Sigmoid colon (tissue), 6 donors: ENCODE measurements at regions not wholly inside any gene's neighbourhood (a gene's known extent, or its start where the extent isn't known, plus 50 kb on each side); places are given as distances from the start of the nearest gene placed in this dataset.

Experiments used
- DNase-seq: peaks from one replicate; pipeline ENCODE4 v3.0.0-alpha.2; 2019
- H3K27ac ChIP-seq, 4 donors: fragments of 200-600 bp; sonication (generic); one replicate each; pipeline ENCODE4 v1.5.1; 2016 to 2019; ENCODE audit warnings: mild to moderate bottlenecking in 1 of 4
- H3K27me3 ChIP-seq, 3 donors: fragments of 200-600 bp; sonication (generic); one replicate each; pipeline ENCODE4 v1.5.1; 2019; ENCODE audit warnings: mild to moderate bottlenecking in 1 of 3
- H3K36me3 ChIP-seq, 4 donors: fragments of 200-600 bp; sonication (generic); one replicate each; pipeline ENCODE4 v1.5.1; 2016 to 2019
- H3K4me1 ChIP-seq, 4 donors: fragments of 200-600 bp; sonication (generic); one replicate each; pipeline ENCODE4 v1.5.1; 2017 to 2019
- H3K4me3 ChIP-seq, 4 donors: fragments of 200-600 bp; sonication (generic); one replicate each; pipeline ENCODE4 v1.5.1; 2017 to 2019; ENCODE audit warnings: mild to moderate bottlenecking in 2 of 4, moderate library complexity in 1 of 4
- H3K9me3 ChIP-seq, 4 donors: fragments of 200-600 bp in 3 of 4; sonication (generic) in 3 of 4; one replicate each; pipeline versions ENCODE4 v1.5.1 to v1.6.1; 2013 to 2019
- EP300 ChIP-seq, 4 donors: sonication (generic); formaldehyde crosslinking; IDR thresholded peaks; one replicate each; pipeline ENCODE4 v1.6.1; 2017; ENCODE audit warnings: antibody characterized with exemption in 4 of 4
- POLR2A ChIP-seq, 2 donors: fragments of 450-650 bp; IDR thresholded peaks; one replicate each; pipeline ENCODE4 v1.6.1; 2016; ENCODE audit warnings: antibody characterized with exemption in 2 of 2, mild to moderate bottlenecking in 2 of 2, moderate library complexity in 2 of 2
- POLR2AphosphoS5 ChIP-seq, 4 donors: sonication (generic); formaldehyde crosslinking; IDR thresholded peaks; one replicate each; pipeline ENCODE4 v1.6.1; 2017; ENCODE audit warnings: antibody characterized with exemption in 4 of 4
- WGBS, 2 donors: extraction: QIAGEN DNeasy Blood & Tissue Kit; methylation state at CpG; one replicate each; pipeline ENCODE4 v1.1.7; 2013; 5-methylcytosine and 5-hydroxymethylcytosine counted together
- intact Hi-C: fragments of 100-400 bp; cut with DNase I; formaldehyde crosslinking; loops from one replicate; pipeline ENCODE4 v1.15.1; 2023
- TF ChIP-seq, protein P1 (sequence below), 4 experiments: fragments of 450-650 bp in 3 of 4; fragments of 200-600 bp in 1 of 4; IDR thresholded peaks; one replicate each; pipeline ENCODE4 v1.5.1; 2016 to 2019; ENCODE audit warnings: antibody characterized with exemption in 4 of 4, mild to moderate bottlenecking in 3 of 4, moderate library complexity in 2 of 4
- donor health status: healthy with polysubstance abuse.
- donor health status: healthy.

DNA sequence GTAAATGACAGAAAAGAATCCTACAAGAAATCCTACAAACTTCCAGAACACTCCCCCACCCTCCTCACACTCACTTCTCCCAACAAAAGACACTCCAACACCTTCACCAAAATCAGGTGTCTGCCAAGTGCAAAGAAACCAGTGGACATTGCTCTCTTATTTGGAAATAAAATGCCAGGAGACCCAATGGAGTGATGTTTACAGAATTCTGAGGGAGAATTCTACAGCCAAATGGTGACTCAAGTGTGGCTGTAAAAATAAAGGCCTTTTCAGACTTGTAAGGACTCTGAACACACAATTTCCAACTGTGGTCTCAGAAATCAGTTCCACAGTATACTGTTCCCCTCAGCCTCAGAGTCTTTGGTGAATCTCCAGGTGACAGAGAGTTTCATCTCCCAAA, 109.6 kb upstream of the CARMIL1 start:
- intact Hi-C loops: no loop called here
- TF ChIP-seq POLR2A (IDR thresholded peaks at IDR 0.05): no peak
- TF ChIP-seq, protein P1, sequence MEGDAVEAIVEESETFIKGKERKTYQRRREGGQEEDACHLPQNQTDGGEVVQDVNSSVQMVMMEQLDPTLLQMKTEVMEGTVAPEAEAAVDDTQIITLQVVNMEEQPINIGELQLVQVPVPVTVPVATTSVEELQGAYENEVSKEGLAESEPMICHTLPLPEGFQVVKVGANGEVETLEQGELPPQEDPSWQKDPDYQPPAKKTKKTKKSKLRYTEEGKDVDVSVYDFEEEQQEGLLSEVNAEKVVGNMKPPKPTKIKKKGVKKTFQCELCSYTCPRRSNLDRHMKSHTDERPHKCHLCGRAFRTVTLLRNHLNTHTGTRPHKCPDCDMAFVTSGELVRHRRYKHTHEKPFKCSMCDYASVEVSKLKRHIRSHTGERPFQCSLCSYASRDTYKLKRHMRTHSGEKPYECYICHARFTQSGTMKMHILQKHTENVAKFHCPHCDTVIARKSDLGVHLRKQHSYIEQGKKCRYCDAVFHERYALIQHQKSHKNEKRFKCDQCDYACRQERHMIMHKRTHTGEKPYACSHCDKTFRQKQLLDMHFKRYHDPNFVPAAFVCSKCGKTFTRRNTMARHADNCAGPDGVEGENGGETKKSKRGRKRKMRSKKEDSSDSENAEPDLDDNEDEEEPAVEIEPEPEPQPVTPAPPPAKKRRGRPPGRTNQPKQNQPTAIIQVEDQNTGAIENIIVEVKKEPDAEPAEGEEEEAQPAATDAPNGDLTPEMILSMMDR (IDR thresholded peaks at IDR 0.05): no peak
- peak overlapping the region in 3 of 4 donors; percentile 27 to 48 (median 34) for H3K27ac ChIP-seq
- DNase-seq: no peak
- H3K4me3 ChIP-seq: no peak overlapping the region
- H3K27me3 ChIP-seq: no peaks in the 10 kb centered on the region
- H3K4me1 ChIP-seq: peaks cover 0 to 13% (median 3%) of the 10 kb centered on the region in 4 donors
- no peaks in the 10 kb centered on the region for H3K36me3 ChIP-seq
- H3K9me3 ChIP-seq: no peaks in the 10 kb centered on the region

DNA sequence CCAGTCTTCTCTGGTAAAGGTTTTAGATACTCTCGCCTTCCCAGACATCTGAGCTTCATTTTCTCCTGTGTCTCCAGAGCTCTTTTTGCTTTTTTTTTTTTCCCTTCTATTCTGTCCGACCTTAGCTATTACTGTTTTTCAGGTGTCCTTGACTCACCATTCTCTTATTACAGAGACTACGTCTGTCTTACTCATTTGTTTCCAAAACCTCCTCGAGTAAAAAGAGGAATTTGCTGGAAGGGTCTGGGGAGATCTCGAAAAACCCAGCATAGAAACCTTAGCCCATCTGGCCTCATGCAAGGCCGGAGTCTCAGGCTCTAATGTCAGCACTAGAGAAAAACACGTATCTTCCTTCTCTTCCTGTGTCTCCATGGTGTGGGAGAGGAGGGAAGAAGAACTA, 109.2 kb upstream of the CARMIL1 start:
- TF ChIP-seq POLR2A (IDR thresholded peaks at IDR 0.05): no peak
- no peak for TF ChIP-seq POLR2AphosphoS5 (IDR thresholded peaks at IDR 0.05)
- TF ChIP-seq, protein P1 (IDR thresholded peaks at IDR 0.05): no peak
- no peak for TF ChIP-seq EP300 (IDR thresholded peaks at IDR 0.05)
- WGBS, 2 donors: 86 to 92% methylated on average over 7 of the region's 7 CpGs
- intact Hi-C loops: no loop called here
- Histone ChIP-seq H3K36me3 (no peaks in the 10 kb centered on the region), H3K27ac (peak overlapping the region in 3 of 4 donors; percentile 27 to 48 (median 34)), H3K4me3 (no peak overlapping the region), H3K9me3 (no peaks in the 10 kb centered on the region), H3K27me3 (no peaks in the 10 kb centered on the region), H3K4me1 (peaks cover 0 to 17% (median 3%) of the 10 kb centered on the region in 4 donors)
- DNase-seq: no peak

- TF ChIP-seq, protein P1 (IDR thresholded peaks at IDR 0.05): no peak
- no peak for TF ChIP-seq POLR2A (IDR thresholded peaks at IDR 0.05)
- TF ChIP-seq POLR2AphosphoS5 (IDR thresholded peaks at IDR 0.05): no peak
- TF ChIP-seq EP300 (IDR thresholded peaks at IDR 0.05): no peak
- Histone ChIP-seq H3K4me1 (peaks cover 0 to 24% (median 3%) of the 10 kb centered on the region in 4 donors), H3K9me3 (no peaks in the 10 kb centered on the region), H3K27me3 (no peaks in the 10 kb centered on the region), H3K36me3 (no peaks in the 10 kb centered on the region), H3K27ac (peak overlapping the region in 2 of 4 donors; percentile 27 to 34), H3K4me3 (no peak overlapping the region)
- no peak for DNase-seq
- intact Hi-C loops: no loop called here
Observed at GRCh38 chr6:25170640-25171039, 108.5 kb upstream of the CARMIL1 start.

- intact Hi-C loops: no loop called here
- TF ChIP-seq POLR2AphosphoS5 (IDR thresholded peaks at IDR 0.05) (no peak), POLR2A (IDR thresholded peaks at IDR 0.05) (no peak)
- TF ChIP-seq, protein P1 (IDR thresholded peaks at IDR 0.05): no peak
- H3K9me3 ChIP-seq: no peaks in the 10 kb centered on the region
- H3K27ac ChIP-seq: no peak overlapping the region
- WGBS, 2 donors: 97 to 99% methylated on average over 1 of the region's 1 CpG
- H3K4me1 ChIP-seq: peaks cover 0 to 29% (median 3%) of the 10 kb centered on the region in 4 donors
- H3K36me3 ChIP-seq: no peaks in the 10 kb centered on the region
- H3K4me3 ChIP-seq: no peak overlapping the region
- no peak for DNase-seq
- H3K27me3 ChIP-seq: no peaks in the 10 kb centered on the region
Observed at GRCh38 chr6:25171301-25171700, 107.9 kb upstream of the CARMIL1 start.

GRCh38 chr6:25172819-25173218, 106.4 kb upstream of the CARMIL1 start:
- Histone ChIP-seq H3K4me3 (no peak overlapping the region), H3K27ac (peak overlapping the region in 2 of 4 donors; percentile 69 to 70), H3K9me3 (no peaks in the 10 kb centered on the region), H3K4me1 (peaks cover 0 to 34% (median 8%) of the 10 kb centered on the region in 4 donors), H3K27me3 (no peaks in the 10 kb centered on the region), H3K36me3 (no peaks in the 10 kb centered on the region)
- intact Hi-C loops: no loop called here
- TF ChIP-seq POLR2A (IDR thresholded peaks at IDR 0.05) (no peak), POLR2AphosphoS5 (IDR thresholded peaks at IDR 0.05) (no peak), EP300 (IDR thresholded peaks at IDR 0.05) (no peak)
- TF ChIP-seq, protein P1 (IDR thresholded peaks at IDR 0.05): no peak
- no peak for DNase-seq
- 71 to 84% methylated on average over 3 of the region's 3 CpGs for WGBS, 2 donors
